OCI-LY7 (cell line): ENCODE measurements at regions not wholly inside any gene's neighbourhood (a gene's known extent, or its start where the extent isn't known, plus 50 kb on each side); places are given as distances from the start of the nearest gene placed in this dataset.

Experiments
- EZH2phosphoT487 ChIP-seq: fragments of 200-600 bp; sonication (generic); IDR thresholded peaks from 2 replicates; pipeline ENCODE4 v1.6.1; 2018; ENCODE audit warnings: low read depth, borderline replicate concordance, mild to moderate bottlenecking, mixed run types, antibody characterized with exemption, low read length, moderate library complexity, mixed read lengths
- TF ChIP-seq, protein P1 (sequence below): fragments of 200-600 bp; sonication (generic); conservative IDR thresholded peaks from 2 replicates; pipeline ENCODE4 v1.5.1; 2014; ENCODE audit warnings: mild to moderate bottlenecking, antibody characterized with exemption, low read length, moderate library complexity, mixed read lengths

GRCh38 chr1:198845271-198845670 is 206.4 kb downstream of the PTPRC start:
- TF ChIP-seq, protein P1, sequence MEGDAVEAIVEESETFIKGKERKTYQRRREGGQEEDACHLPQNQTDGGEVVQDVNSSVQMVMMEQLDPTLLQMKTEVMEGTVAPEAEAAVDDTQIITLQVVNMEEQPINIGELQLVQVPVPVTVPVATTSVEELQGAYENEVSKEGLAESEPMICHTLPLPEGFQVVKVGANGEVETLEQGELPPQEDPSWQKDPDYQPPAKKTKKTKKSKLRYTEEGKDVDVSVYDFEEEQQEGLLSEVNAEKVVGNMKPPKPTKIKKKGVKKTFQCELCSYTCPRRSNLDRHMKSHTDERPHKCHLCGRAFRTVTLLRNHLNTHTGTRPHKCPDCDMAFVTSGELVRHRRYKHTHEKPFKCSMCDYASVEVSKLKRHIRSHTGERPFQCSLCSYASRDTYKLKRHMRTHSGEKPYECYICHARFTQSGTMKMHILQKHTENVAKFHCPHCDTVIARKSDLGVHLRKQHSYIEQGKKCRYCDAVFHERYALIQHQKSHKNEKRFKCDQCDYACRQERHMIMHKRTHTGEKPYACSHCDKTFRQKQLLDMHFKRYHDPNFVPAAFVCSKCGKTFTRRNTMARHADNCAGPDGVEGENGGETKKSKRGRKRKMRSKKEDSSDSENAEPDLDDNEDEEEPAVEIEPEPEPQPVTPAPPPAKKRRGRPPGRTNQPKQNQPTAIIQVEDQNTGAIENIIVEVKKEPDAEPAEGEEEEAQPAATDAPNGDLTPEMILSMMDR: no peak
- TF ChIP-seq EZH2phosphoT487: no peak
